HEK293T (cell line): ENCODE measurements at regions not wholly inside any gene's neighbourhood (a gene's known extent, or its start where the extent isn't known, plus 50 kb on each side); places are given as distances from the start of the nearest gene placed in this dataset.

ENCODE experiments used
- BHLHE40 ChIP-seq: fragments of 450-650 bp; IDR thresholded peaks from 2 replicates; pipeline ENCODE4 v1.6.1; 2016; ENCODE audit warnings: mild to moderate bottlenecking, moderate library complexity, borderline replicate concordance
- FOXM1 ChIP-seq: fragments of 450-650 bp; IDR thresholded peaks from 2 replicates; pipeline ENCODE4 v1.6.1; 2017; ENCODE audit warnings: mild to moderate bottlenecking, borderline replicate concordance
- NFRKB ChIP-seq: fragments of 450-650 bp; IDR thresholded peaks from 2 replicates; pipeline ENCODE4 v1.6.1; 2016; ENCODE audit warnings: mild to moderate bottlenecking, moderate library complexity
- SP1 ChIP-seq: fragments of 450-650 bp; IDR thresholded peaks from 2 replicates; pipeline ENCODE4 v1.6.1; 2017
- ZNF384 ChIP-seq: fragments of 450-650 bp; IDR thresholded peaks from 2 replicates; pipeline ENCODE4 v1.6.1; 2016

DNA sequence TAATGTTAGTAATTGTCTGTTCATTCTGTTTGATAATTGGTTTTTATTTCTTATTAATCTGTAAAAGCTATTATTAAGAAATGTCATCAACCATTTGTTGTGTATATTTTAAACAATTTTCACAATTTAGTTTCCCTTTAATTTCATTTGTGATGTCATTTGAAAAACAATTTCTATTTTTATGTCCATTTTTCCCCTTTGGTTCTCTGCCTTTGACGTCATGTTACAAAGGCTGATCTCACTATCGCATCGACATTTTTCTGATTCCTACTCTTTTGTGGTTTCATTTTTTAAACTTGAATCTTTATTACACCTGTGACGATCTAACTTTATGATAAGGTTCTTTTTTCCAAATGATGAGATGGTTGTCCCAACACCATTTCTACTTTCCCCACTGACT, 191.0 kb upstream of the ZNF507 start:
- TF ChIP-seq BHLHE40 (no peak), FOXM1 (no peak), ZNF384 (no peak), NFRKB (no peak), SP1 (no peak)
